AML-193 (cell line): ENCODE measurements at regions not wholly inside any gene's neighbourhood (a gene's known extent, or its start where the extent isn't known, plus 50 kb on each side); places are given as distances from the start of the nearest gene placed in this dataset.
"Not testable (repeated sequence)": the region's sequence is repeated elsewhere in the genome, so short reads cannot be mapped to it uniquely, and the experiment has no call there.

Source experiments
- DNase-seq, 2 experiments: peaks; one replicate each; lab custom pipeline; 2025; lab: John Stamatoyannopoulos, UW

DNA sequence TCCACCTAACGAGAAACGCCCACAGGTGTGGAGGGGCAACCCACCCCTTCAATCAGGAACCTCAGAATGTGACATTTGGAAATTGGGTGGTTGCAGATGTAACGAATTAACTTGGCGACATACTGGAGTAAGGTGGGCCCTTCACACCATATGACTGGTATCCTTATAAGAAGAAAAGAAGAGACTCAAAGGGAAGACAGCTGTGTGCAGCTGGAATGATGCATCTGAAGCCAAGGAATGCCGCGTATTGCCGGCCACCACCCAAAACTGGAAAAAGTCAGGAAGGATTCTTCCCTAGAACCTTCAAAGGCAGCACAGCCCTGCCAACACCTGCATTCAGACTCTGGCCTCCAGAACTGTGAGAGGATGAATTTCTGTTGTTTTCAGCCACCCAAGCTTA is 270.0 kb upstream of the FRG2C start:
- not testable (repeated sequence) for DNase-seq

DNA sequence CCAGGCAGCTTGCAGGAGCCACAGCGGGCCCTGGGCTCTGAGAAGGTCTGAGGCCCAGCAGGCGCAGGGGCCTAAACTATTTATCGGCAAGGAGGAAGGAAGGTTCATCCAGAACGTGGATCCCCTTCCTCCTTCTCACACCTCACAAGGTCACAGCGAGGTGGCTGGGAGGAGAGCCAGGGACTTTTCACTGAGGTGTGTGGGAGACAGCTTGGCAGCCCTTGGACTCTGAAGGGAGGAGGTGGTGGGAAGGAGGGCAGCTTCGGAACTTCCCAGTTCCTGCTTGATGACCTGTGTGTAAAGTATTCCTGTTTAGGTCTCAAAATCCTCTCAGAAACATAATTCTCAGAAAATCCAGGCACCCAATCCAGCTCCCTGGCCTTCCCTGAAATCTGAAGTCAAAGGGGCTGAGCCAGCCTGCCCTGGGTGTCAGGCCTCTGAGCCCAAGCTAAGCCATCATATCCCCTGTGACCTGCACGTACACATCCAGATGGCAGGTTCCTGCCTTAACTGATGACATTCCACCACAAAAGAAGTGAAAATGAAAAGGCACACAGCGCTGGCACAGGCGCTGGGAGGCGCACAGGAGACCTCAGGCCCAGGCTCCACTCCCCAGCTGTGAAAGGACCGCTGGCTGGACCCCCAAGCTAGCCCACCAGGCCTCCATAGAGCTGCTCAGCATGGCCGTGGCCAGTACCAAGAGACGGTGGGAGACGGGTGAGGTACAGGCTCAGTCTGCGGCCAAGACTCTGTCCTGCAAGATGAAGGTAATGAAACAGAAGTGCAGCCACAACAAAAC is 269.4 kb upstream of the FRG2C start:
- not testable (repeated sequence) for DNase-seq

DNA sequence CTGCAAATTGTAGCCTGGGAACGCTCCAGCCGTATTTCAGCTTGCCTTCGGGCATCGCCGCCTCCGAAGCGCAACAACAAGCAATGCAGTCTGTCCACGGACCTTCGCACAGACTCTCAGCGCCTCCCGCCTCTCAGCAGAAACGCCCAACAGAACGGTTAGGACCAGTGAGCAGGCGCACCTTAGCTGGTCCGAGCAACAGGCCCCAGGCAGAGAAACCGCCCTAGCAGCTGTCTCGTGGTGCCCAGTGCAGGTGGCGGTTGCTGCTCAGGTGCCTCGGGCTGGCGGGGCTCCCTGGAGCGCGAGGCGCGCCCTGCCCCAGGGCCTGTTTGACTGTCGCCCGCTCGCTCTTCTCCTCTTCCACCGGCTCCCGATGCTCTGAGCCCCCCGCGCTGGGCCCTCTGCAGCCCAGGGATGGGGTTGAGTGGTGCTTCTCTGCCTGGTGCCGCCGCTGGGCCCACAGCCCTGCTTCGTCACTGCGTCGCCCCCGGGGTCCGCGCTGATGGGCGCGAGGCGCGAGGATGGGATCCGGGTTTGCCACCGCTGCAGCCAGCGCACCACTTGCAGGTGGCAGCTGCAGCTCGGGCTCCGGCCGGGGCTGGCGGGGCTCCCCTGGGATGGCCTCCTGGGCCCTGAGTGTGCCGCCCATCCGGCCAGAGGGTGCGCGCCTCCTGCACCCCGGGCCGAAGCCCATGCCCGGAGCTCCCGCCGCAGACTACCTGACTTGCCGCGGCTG is 268.4 kb upstream of the FRG2C start:
- no peak for DNase-seq

DNA sequence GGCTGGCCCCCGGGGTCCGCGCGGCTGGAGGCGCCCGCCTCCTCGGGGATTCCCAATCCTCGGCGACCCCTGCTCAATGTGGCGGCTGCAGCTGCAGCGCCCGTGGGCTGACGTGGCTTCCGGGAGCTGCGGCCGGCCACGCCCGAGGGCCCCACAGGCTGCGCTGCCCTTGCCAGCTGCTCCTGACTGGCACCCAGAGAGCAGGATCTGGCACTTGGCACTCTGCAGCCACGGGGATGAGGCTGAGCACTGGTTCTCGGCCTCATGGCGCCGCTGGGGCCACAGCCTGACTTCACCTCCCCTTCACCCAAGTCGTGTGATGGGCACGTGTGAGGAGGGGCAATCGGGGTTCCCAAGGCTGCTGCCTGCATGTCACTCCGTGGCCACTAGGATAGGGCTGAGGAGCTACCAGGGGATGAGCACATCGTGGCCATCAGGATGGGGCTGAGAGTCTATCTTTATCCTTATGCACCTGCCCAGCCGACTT is 267.8 kb upstream of the FRG2C start:
- no peak for DNase-seq

DNA sequence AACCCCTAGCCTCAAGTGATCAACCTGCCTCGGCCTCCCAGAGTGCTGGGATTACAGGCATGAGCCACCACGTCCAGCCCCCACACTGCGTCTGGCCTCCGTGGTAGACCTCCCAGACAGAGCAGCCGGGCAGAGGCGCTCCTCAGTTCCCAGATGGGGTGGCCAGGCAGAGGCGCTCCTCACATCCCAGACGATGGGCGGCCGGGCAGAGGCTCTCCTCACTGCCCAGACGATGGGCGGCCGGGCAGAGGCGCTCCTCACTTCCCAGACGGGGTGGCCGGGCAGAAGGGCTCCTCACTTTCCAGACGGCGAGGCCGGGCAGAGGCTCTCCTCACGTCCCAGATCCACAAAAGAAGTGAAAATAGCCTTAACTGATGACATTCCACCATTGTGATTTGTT is 266.6 kb upstream of the FRG2C start:
- DNase-seq, result not testable (repeated sequence)

DNA sequence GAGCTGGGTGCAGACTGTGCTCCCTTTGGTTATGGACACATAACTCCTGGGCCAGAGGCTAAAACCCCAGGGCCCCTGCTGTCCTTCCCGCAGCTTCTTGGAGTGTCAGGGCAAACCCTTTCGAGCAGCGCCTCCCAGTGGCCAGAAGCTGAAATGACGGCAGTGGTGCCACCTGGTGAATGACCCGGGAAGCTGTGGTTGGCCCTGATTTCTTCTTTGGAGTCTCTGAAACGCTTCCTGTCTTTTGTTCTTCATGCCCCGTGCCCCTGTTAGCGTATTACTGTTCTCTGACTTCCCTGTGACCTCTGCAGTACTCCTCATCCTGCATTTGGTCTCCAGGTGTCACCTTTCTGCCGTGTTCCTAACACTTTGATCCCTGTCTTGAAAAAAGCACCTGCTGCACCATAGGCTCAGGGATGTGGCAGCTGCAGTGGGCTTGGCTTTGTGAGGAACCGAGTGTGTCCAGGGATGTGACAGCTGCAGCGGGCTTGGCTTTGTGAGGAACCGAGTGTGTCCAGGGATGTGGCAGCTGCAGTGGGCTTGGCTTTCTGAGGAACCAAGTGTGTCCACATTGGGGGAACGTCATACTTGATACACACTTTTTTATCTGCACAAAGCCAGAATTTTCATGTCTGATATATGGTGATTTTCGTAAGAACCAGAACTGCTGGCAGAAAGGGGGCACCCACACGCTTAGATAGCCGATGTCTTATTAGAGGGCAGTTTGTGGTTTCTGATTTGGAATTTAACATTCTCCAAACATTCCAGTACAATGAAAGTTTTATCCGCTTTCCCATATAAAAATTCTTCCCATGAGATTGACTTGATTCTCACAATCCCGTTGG is 241.8 kb upstream of the FRG2C start:
- peak; percentile 7 to 10 for DNase-seq

DNA sequence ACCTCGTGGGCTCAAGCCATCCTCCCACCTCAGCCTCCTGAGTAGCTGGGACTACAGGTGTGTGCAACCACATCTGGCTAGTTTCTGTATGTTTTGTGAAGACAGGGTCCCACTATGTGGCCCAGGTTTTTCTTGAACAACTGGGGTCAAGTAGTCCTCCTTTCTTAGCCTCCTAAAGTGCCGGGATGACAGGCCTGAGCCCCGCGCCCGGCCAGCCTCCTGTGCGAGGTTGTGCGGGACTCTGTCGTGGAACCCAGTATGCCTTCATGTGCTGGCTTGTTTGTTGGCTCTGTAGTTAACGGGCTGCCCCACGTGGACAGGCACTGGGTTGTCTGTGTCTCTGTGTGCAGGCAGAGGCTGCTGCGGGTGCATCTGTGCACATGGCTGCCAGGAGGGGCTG is 238.7 kb upstream of the FRG2C start:
- DNase-seq, result not testable (repeated sequence)

DNA sequence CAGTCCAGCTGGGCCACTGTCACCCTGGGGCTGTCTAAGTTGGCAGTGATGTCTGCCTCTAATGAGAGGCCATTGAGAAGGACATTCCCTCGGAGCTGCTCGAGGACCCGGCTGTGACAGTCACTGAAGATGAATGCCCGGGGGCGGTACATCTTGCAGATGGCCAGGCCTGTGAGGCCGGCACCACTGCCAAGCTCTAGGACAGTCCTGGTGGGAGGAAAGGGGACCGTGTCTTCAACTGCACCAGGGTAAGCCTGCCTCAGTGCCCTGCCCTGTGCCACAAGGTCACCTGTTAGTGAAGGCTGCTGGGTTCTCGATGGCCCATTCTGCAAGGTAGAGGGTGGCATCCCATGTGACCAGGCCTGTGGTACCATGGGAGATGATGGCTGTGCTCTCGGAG is 236.6 kb upstream of the FRG2C start:
- not testable (repeated sequence) for DNase-seq

DNA sequence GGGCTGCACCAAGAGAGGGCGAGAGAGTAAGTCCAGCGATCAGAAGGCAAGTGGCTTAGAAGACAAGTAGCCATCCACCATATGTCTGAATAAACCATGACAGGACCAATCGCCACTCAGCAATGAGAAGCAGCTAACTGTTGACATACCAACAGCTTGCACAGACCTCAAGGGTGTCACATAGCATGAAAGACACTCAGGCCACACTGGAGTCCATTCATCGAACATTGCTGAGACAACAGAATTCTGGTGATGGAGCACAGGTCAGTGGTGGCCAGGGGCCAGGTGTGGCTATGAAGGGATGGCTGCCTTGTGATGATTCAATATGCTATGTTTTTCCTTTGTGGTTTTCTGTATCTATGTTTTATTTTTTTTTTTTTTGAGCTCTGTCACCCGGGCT is 236.2 kb upstream of the FRG2C start:
- not testable (repeated sequence) for DNase-seq

DNA sequence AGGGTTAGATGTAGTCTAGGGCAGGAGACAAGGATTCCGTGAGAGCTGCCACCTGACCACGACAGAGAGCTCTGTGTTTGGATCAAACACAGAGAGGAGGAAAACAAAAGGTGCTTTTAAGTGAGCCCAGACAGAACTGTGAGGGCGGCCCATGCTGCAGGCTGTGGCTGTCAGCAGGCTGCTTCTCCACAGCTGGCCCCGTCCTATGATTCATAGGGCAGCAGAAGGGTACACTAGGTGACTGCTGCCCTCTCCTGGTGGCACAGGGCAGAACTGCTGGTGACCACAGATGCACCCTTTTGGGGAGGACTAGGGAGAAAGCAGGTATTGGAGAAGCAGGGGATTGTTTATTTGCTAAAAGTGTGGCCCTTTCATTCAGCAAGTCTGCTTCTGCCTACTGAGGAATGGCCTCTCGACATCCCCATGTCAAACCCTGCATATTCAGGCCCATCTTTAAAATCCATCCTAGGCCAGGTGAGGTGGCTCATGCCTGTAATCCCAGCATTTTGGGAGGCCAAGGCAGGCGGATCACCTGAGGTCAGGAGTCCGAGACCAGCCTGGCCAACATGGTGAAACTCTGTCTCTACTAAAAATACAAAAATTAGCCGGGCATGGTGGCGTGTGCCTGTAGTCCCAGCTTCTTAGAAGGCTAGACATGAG is 234.4 kb upstream of the FRG2C start:
- DNase-seq, result peak; percentile 52 to 53

DNA sequence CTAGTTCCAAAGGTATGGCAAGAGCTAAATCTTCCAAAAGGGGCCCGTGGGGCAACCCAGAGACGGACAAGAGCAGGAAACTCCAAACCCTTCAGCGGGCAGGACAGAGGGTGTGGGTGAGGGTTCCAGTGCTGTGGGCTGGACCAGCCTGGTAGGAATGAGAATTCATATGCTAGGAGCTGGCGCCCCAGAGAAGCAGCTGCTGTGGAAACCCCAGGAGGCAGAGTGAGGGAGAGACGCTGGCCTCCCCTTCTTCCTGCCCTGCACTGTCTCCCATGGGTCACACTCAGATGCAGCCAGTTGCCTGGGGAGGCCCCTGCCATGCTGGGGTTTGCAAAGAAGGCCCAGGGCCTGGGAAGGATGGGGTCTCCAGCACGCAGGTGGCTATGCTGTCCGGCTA is 233.7 kb upstream of the FRG2C start:
- not testable (repeated sequence) for DNase-seq

DNA sequence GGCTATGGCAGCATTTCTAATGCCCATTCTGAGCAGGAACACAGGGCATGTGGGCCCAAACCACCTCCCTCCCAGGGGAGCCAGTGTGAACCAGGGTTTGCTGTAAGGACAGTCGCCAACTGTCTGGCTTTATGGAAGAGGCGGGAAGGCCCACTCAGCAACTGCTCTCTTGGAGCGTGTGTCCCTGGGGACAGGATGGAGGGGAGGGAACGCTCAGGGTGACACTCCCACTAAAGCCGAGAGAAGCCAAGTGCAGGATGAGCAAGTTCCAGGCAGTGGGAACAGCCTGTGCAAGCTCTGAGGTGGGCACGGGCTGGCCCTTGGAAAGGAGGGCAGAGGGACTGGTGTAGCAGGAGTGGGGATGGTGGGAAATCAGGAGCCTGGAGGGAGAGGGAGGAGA is 233.0 kb upstream of the FRG2C start:
- DNase-seq, result not testable (repeated sequence)

DNA sequence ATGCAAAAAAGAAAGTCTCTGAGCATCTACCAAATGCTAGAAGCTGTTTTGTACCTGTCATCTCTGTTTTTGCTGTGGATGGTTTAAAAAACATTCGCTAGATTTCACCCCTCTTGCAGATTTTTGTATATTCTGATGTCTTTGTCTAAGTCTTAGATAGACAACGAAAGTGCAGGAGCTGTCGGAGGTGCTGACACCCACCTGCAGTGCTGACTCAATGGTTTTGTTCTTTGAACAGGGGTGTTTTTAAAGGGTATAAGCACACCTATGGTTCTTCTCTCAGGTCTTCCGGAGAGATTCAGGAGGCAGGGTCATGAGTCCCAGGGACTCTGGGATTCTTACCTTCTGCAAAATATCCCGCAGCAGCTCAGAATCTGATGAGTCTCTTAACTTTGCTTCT is 231.7 kb upstream of the FRG2C start:
- not testable (repeated sequence) for DNase-seq

DNA sequence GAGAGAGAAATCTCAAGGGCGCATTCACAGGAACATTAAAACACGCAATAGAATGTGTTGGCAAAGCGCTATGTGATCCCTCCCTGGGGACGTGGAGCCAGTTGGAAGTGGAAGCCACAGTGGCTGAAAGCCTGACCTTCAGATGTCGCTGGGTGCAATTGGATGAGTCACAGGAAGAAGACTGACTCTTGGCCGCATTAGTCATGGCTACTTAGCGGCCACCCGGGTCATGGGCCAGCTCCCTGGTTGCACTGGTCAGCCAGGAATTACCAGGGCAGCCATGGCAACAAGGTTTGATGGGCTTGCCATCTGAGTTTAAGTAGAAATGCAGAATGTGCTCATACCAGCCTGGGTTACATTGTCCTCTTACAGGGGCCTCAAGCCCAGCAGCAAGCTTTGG is 231.2 kb upstream of the FRG2C start:
- DNase-seq, result not testable (repeated sequence)

DNA sequence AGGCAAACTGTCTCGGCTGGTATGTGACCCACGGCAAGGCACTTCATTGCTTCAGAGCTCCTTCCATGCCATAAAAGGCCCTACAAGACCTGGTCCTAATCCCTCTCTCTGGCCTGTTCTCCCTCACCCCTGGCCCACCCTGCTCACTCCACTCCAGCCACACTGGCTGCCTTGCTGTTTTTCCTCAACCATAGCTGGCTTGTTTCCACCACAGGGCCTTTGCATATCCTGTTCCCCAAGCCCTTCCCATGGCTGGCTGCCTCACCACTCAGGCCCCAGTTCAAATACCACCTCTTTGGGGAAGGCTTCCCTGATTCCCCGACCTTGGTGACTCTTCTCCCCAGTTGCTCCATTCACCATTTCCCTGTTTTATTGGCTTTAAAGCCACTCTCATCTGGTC is 230.8 kb upstream of the FRG2C start:
- not testable (repeated sequence) for DNase-seq

DNA sequence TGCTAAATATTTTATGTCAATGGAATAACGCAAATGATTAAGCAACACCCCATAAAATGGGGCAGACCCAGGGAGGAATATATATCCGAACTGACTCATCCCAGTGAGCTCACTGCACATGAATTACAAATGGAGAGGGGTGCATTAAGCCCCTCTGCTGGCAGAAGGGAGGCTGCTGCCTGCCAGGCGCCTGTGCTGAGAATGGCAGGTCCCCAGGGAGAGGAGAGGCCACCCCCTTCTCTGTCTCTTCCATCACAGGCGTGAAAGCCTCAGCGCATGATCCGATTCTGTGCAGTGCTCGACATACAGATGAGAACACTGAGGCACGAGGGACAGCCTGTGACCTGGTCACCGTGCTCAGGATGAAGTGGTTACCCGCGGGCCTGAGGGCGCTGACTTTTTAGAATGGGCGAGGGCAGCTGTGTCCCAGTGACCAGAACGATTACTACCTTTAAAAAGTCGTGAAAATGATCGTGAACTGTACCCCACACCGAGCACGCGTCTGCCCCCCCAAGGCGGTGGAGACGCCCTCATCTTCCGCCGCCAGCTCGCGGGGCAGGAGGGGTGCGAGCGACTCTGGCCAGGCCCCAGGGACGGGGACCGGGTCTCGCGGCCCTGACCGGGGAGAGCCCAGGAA is 229.7 kb upstream of the FRG2C start:
- DNase-seq, result not testable (repeated sequence)

DNA sequence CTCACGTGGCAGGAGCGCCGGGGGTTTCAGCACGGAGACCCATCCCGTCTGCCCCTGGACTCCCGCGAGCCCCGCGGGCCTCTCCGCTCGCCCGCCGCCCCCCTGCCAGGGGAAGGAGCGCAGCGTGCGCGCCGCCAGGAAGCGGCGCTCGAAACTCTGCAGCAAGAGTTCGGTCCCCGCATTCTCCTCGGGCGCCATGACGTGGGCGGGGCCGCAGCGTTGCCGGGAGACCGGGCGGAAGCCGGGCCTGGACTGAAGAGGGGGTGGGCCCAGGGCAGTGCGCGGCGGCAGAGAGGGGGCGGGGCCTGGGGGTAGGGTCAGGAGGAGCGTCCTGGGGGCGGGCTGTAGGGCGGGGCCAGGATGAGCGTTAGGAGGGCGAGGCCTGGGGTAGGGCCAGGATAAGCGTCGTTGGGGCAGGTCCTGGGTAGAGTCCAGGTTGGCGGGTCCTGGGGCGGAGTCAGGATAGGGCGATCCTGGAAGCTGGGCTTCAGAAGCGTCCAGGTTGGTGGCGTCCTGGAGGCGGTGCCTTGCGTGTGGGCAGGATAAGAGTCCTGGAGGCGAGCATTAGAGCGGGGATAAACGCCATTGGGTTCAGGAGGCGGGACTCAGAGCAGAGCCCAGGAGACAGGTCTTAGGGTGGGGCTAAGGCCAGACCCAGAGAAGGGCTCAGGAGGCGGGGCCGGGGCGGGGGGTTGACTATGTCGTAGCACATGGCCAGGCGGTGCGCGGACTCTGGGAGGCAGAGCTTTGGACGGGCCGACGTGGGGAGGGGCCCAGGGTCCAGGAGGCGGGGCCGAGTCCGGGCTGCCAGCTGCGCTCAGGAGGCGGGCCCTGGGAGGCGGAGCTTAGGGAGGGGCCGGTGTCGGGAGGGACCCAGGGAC is 229.0 kb upstream of the FRG2C start:
- DNase-seq, result peak; percentile 93 to 95

DNA sequence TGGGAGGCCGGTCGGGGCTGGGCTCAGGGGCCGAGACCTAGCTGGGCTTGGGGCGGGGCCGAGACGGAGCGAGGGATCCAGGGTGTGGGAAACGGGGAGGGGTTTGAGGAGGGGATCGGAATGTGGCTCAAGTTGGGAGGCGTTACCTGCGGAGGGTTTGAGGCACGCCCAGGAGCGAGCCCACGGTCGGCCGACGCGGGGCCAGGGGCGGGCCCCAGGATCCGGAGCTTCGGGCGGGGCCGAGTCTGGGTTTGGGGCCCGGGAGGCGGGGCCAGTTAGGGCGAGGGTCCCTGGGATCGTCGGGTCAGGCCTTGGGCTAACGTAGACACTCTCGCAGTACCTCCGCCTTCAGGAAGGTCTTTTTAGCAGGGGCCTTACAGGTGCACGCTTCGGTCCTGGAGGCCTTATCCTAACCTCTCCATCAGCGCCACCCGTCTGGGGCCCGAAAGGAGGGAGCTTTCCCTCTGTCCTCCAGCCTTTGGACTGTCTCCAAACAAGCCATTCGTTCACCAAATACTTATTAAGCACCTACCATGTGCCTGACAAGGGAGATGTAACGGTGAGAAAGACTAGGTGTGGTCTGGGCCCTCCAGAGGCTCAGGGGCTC is 228.2 kb upstream of the FRG2C start:
- DNase-seq, result peak; percentile 76 to 83

DNA sequence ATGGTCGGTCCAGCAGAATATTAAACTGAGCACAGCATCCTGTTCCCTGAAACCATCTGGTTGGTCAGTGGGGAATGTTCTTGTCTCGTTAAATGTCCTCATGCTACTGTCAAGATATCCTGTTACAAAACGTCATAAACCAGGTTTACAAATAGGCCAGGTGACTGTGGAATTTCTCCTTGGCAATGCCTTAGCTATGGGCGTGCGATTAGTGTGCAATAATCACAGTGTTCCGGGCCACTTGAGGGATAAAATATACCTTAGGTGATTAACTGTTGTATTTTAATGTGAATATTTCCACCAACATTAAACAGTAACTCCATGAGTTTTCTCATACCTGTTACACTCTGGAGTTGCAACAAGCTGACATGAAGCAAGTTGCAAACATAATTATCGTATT is 223.1 kb upstream of the FRG2C start:
- not testable (repeated sequence) for DNase-seq

DNA sequence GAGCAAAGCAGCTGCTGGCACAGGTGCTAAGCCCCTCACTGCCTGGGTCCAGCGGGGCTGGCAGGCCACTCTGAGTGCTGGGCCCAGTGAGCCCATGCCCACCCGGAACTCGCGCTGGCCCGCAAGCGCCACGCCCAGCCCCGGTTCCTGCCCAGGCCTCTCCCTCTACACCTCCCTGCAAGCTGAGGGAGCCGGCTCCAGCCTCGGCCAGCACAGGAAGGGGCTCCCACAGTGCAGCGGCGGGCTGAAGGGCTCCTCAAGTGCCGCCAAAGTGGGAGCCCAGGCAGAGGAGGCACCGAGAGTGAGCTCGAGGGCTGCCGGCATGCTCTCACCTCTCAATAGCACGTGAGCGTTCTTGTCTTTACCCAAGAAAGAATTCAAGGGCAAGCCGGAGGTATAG is 219.5 kb upstream of the FRG2C start:
- DNase-seq, result not testable (repeated sequence)
